ENCODE measurements at regions not wholly inside any gene's neighbourhood (a gene's known extent, or its start where the extent isn't known, plus 50 kb on each side); places are given as distances from the start of the nearest gene placed in this dataset.

GRCh38 chr5:2169430-2169808, 286.7 kb upstream of the IRX4 start:
- no peak overlapping the region for H3K4me3 ChIP-seq (replicated peaks in 1 of 2; ENCODE audit: low read depth in 1 of 2, low read length in 2 of 2)
- no peaks in the 10 kb centered on the region for H3K9me2 ChIP-seq (ENCODE audit: insufficient read depth)
- DNase-seq (ENCODE audit: low read depth, low spot score) = no peak
- BruUV-seq (replicated peaks) = no TSS peak
- no peaks in the 10 kb centered on the region for H3K36me3 ChIP-seq (ENCODE audit: control insufficient read depth in 1 of 2, insufficient read depth in 2 of 2, low read length in 2 of 2)
- TF ChIP-seq POLR2A (IDR thresholded peaks at IDR 0.05; ENCODE audit: borderline replicate concordance, extremely low read depth, insufficient read depth, insufficient read length) = no peak
- no peak for TF ChIP-seq FOSL1 (IDR thresholded peaks at IDR 0.05; ENCODE audit: low read depth)
- no peak for TF ChIP-seq RAD21 (IDR thresholded peaks at IDR 0.05; ENCODE audit: low read depth)
- no peak for TF ChIP-seq JUND (IDR thresholded peaks at IDR 0.05)
- no peak overlapping the region for H3K9ac ChIP-seq (ENCODE audit: low read length)
- H3K4me2 ChIP-seq (ENCODE audit: low read length) = no peak overlapping the region
- H3K79me2 ChIP-seq (ENCODE audit: insufficient read depth, low read length) = no peaks in the 10 kb centered on the region
- intact Hi-C loops (cut with micrococcal nuclease) = no loop called here
- H3K27ac ChIP-seq (ENCODE audit: low read depth, low read length) = no peak overlapping the region
- no peak for ATAC-seq
- no peaks in the 10 kb centered on the region for H4K20me1 ChIP-seq (ENCODE audit: insufficient read depth)
- H3K4me1 ChIP-seq (ENCODE audit: control insufficient read depth in 1 of 2, insufficient read depth in 2 of 2, low read length in 2 of 2) = no peaks in the 10 kb centered on the region
- H3K9me3 ChIP-seq (ENCODE audit: control insufficient read depth in 1 of 2, insufficient read depth in 1 of 2, low read depth in 1 of 2, low read length in 2 of 2) = no peaks in the 10 kb centered on the region
- RAD21 ChIA-PET (ENCODE audit: low non-redundant PET in 1 of 2, low total read pairs in 2 of 2, uncharacterized antibody in 2 of 2, unreplicated experiment in 2 of 2) = no interaction called here
- H3K27me3 ChIP-seq (ENCODE audit: insufficient read depth, low read length) = peaks cover 65% of the 10 kb centered on the region
- CTCF ChIA-PET = no interaction called here
- H2AFZ ChIP-seq (ENCODE audit: low read depth, low read length, poor library complexity, severe bottlenecking) = no peak overlapping the region
- POLR2A ChIA-PET = no interaction called here

GRCh38 chr5:2168601-2169429, 286.1 kb upstream of the IRX4 start:
- no peak overlapping the region for H3K9ac ChIP-seq (ENCODE audit: low read length)
- RAD21 ChIA-PET (ENCODE audit: low non-redundant PET in 1 of 2, low total read pairs in 2 of 2, uncharacterized antibody in 2 of 2, unreplicated experiment in 2 of 2) = no interaction called here
- TF ChIP-seq RAD21 (IDR thresholded peaks at IDR 0.05; ENCODE audit: low read depth) (no peak), ZBTB33 (IDR thresholded peaks at IDR 0.05; ENCODE audit: extremely low read depth, insufficient replicate concordance, low read length) (no peak), CTCF (IDR thresholded peaks at IDR 0.05 in 2 of 3, conservative IDR thresholded peaks at IDR 0.05 in 1 of 3; ENCODE audit: borderline replicate concordance in 1 of 3, insufficient read depth in 1 of 3, low read depth in 2 of 3, low read length in 2 of 3) (no peak), EZH2phosphoT487 (IDR thresholded peaks at IDR 0.05; ENCODE audit: borderline replicate concordance) (no peak), SP1 (IDR thresholded peaks at IDR 0.05; ENCODE audit: low read depth) (no peak)
- no peak overlapping the region for H2AFZ ChIP-seq (ENCODE audit: low read depth, low read length, poor library complexity, severe bottlenecking)
- intact Hi-C loops (cut with micrococcal nuclease) = no loop called here
- H3K4me2 ChIP-seq (ENCODE audit: low read length) = no peak overlapping the region
- POLR2A ChIA-PET = no interaction called here
- H3K4me3 ChIP-seq (replicated peaks in 1 of 2; ENCODE audit: low read depth in 1 of 2, low read length in 2 of 2) = no peak overlapping the region
- ATAC-seq = no peak
- no peaks in the 10 kb centered on the region for H3K4me1 ChIP-seq (ENCODE audit: control insufficient read depth in 1 of 2, insufficient read depth in 2 of 2, low read length in 2 of 2)
- H3K27me3 ChIP-seq (ENCODE audit: insufficient read depth, low read length) = peaks cover 61% of the 10 kb centered on the region
- H4K20me1 ChIP-seq (ENCODE audit: insufficient read depth) = no peaks in the 10 kb centered on the region
- H3K36me3 ChIP-seq (ENCODE audit: control insufficient read depth in 1 of 2, insufficient read depth in 2 of 2, low read length in 2 of 2) = no peaks in the 10 kb centered on the region
- no peak for DNase-seq (ENCODE audit: low read depth, low spot score)
- H3K79me2 ChIP-seq (ENCODE audit: insufficient read depth, low read length) = no peaks in the 10 kb centered on the region
- no peaks in the 10 kb centered on the region for H3K9me3 ChIP-seq (ENCODE audit: control insufficient read depth in 1 of 2, insufficient read depth in 1 of 2, low read depth in 1 of 2, low read length in 2 of 2)
- H3K9me2 ChIP-seq (ENCODE audit: insufficient read depth) = no peaks in the 10 kb centered on the region
- no peak overlapping the region for H3K27ac ChIP-seq (ENCODE audit: low read depth, low read length)
- CTCF ChIA-PET = no interaction called here
- no TSS peak for BruUV-seq (replicated peaks)

All from HCT116 (cell line).